IMR-90 (cell line): ENCODE measurements at regions not wholly inside any gene's neighbourhood (a gene's known extent, or its start where the extent isn't known, plus 50 kb on each side); places are given as distances from the start of the nearest gene placed in this dataset.

Experiments used
- ATAC-seq: fragments of 200-7000 bp; cut with Tn5 transposase; 2 replicates; pipeline ENCODE4 v1.9.1; 2020; ENCODE audit warnings: low read depth, mild to moderate bottlenecking, moderate library complexity
- BruUV-seq: library from RNA; stranded (reverse); fragments of 400-500 nt; replicated peaks from 2 replicates; lab custom pipeline; 2021; lab: Mats Ljungman, UMichigan
- CTCF ChIA-PET: fragments of 300-600 bp; formaldehyde crosslinking; extraction: SDS; loops from one replicate; lab custom pipeline; 2021; ENCODE audit warnings: antibody characterized with exemption; lab: Yijun Ruan, JAX
- POLR2A ChIA-PET: fragments of 300-600 bp; sonication (Branson Sonifier 250); formaldehyde crosslinking; loops from one replicate; lab custom pipeline; 2022; ENCODE audit warnings: antibody characterized with exemption; ENCODE audit not compliant: unreplicated experiment; lab: Charles Lee
- DNase-seq: peaks from one replicate; pipeline ENCODE4 v3.0.0; 2013
- H2AFZ ChIP-seq: replicated peaks from 2 replicates; pipeline ENCODE3; 2013; ENCODE audit warnings: low read length, mild to moderate bottlenecking; ENCODE audit not compliant: poor library complexity
- H2AK5ac ChIP-seq: 2 replicates; pipeline ENCODE4 v1.6.1; 2013; ENCODE audit warnings: low read depth, low read length, inconsistent platforms
- H2AK9ac ChIP-seq: replicated peaks from 2 replicates; pipeline ENCODE3; 2013; ENCODE audit warnings: mild to moderate bottlenecking, low read depth, low read length, moderate library complexity; ENCODE audit not compliant: poor library complexity
- H2BK120ac ChIP-seq: 2 replicates; pipeline ENCODE4 v1.6.1; 2013; ENCODE audit warnings: low read depth, low read length, inconsistent platforms
- H2BK15ac ChIP-seq: 3 replicates; pipeline ENCODE4 v1.6.1; 2013; ENCODE audit warnings: low read depth, low read length, inconsistent platforms
- H2BK20ac ChIP-seq: 2 replicates; pipeline ENCODE4 v1.6.1; 2013; ENCODE audit warnings: low read depth, mild to moderate bottlenecking, inconsistent platforms, low read length, moderate library complexity
- H2BK5ac ChIP-seq: 2 replicates; pipeline ENCODE4 v1.6.1; 2013; ENCODE audit warnings: mild to moderate bottlenecking, low read depth, low read length, inconsistent platforms; ENCODE audit not compliant: poor library complexity, severe bottlenecking
- H3K14ac ChIP-seq: replicated peaks from 2 replicates; pipeline ENCODE4 v1.6.1; 2013; ENCODE audit warnings: low read depth, low read length, inconsistent platforms
- H3K18ac ChIP-seq: 2 replicates; pipeline ENCODE4 v1.6.1; 2013; ENCODE audit warnings: low read depth, low read length, control low read depth
- H3K23ac ChIP-seq: 2 replicates; pipeline ENCODE4 v1.6.1; 2013; ENCODE audit warnings: low read depth, low read length, inconsistent platforms
- H3K27ac ChIP-seq: 2 replicates; pipeline ENCODE4 v1.5.1; 2013; ENCODE audit warnings: mild to moderate bottlenecking, control low read depth, low read length; ENCODE audit not compliant: insufficient read depth
- H3K27me3 ChIP-seq: 2 replicates; pipeline ENCODE4 v1.6.1; 2013; ENCODE audit warnings: low read length; ENCODE audit not compliant: control insufficient read depth, insufficient read depth
- H3K36me3 ChIP-seq: 2 replicates; pipeline ENCODE4 v1.6.1; 2013; ENCODE audit warnings: low read length, mixed read lengths; ENCODE audit not compliant: control insufficient read depth, insufficient read depth
- H3K4ac ChIP-seq: 2 replicates; pipeline ENCODE4 v1.6.1; 2013; ENCODE audit warnings: low read depth, low read length, inconsistent platforms
- H3K4me1 ChIP-seq: 2 replicates; pipeline ENCODE4 v1.6.1; 2013; ENCODE audit warnings: low read length, mixed read lengths; ENCODE audit not compliant: control insufficient read depth, insufficient read depth
- H3K4me2 ChIP-seq: 2 replicates; pipeline ENCODE4 v1.6.1; 2013; ENCODE audit warnings: low read depth, mild to moderate bottlenecking, control low read depth, low read length, moderate library complexity
- H3K4me3 ChIP-seq: 2 replicates; pipeline ENCODE4 v1.5.1; 2013; ENCODE audit warnings: low read depth, mild to moderate bottlenecking, control low read depth, low read length, moderate library complexity; ENCODE audit not compliant: insufficient read depth
- H3K56ac ChIP-seq: 2 replicates; pipeline ENCODE4 v1.6.1; 2013; ENCODE audit warnings: low read length, inconsistent platforms; ENCODE audit not compliant: insufficient read depth; ENCODE audit errors: extremely low read depth
- H3K79me1 ChIP-seq, 2 experiments: 2 replicates each; pipeline ENCODE4 v1.6.1; 2013; ENCODE audit warnings: low read length in 2 of 2, inconsistent platforms in 1 of 2, low read depth in 1 of 2
- H3K9ac ChIP-seq: 2 replicates; pipeline ENCODE4 v1.6.1; 2013; ENCODE audit warnings: low read depth, low read length, control low read depth
- H3K9me1 ChIP-seq: 2 replicates; pipeline ENCODE4 v1.6.1; 2013; ENCODE audit warnings: low read length, inconsistent platforms; ENCODE audit not compliant: insufficient read depth
- H3K9me3 ChIP-seq: 2 replicates; pipeline ENCODE4 v1.6.1; 2013; ENCODE audit warnings: low read length; ENCODE audit not compliant: control insufficient read depth, insufficient read depth
- H4K20me1 ChIP-seq: 2 replicates; pipeline ENCODE4 v1.6.1; 2013; ENCODE audit warnings: low read length, inconsistent platforms; ENCODE audit not compliant: insufficient read depth
- H4K5ac ChIP-seq: 2 replicates; pipeline ENCODE4 v1.6.1; 2013; ENCODE audit warnings: mild to moderate bottlenecking, low read depth, low read length, control low read depth
- H4K8ac ChIP-seq, 2 experiments: 2 replicates each; pipeline ENCODE4 v1.6.1; 2013; ENCODE audit warnings: low read depth in 2 of 2, low read length in 2 of 2, control low read depth in 1 of 2, inconsistent platforms in 1 of 2
- H4K91ac ChIP-seq: 2 replicates; pipeline ENCODE4 v1.6.1; 2013; ENCODE audit warnings: low read depth, low read length, inconsistent platforms; ENCODE audit not compliant: insufficient read depth
- BHLHE40 ChIP-seq: fragments of 150-350 bp; IDR thresholded peaks from 2 replicates; pipeline ENCODE4 v1.6.1; 2016; ENCODE audit warnings: mild to moderate bottlenecking, low read depth, low read length
- CEBPB ChIP-seq: IDR thresholded peaks from 2 replicates; pipeline ENCODE4 v1.6.1; 2012; ENCODE audit warnings: low read depth, low read length, improper control_type of control experiment
- CHD1 ChIP-seq: IDR thresholded peaks from 2 replicates; pipeline ENCODE4 v1.6.1; 2012; ENCODE audit warnings: low read depth, low read length, improper control_type of control experiment
- CTCF ChIP-seq: conservative IDR thresholded peaks from 2 replicates; pipeline ENCODE4 v1.5.1; 2012; ENCODE audit warnings: mild to moderate bottlenecking, low read depth, low read length, improper control_type of control experiment
- ELK1 ChIP-seq: fragments of 150-350 bp; IDR thresholded peaks from 2 replicates; pipeline ENCODE4 v1.6.1; 2016; ENCODE audit warnings: low read depth, mild to moderate bottlenecking, low read length, moderate library complexity, borderline replicate concordance
- FOS ChIP-seq: fragments of 150-350 bp; IDR thresholded peaks from 2 replicates; pipeline ENCODE4 v1.6.1; 2016; ENCODE audit warnings: low read depth, low read length
- MAFK ChIP-seq: IDR thresholded peaks from 2 replicates; pipeline ENCODE4 v1.6.1; 2012; ENCODE audit warnings: low read depth, low read length, improper control_type of control experiment
- MAZ ChIP-seq: IDR thresholded peaks from 2 replicates; pipeline ENCODE4 v1.6.1; 2012; ENCODE audit warnings: low read depth, mild to moderate bottlenecking, low read length, improper control_type of control experiment, moderate library complexity, borderline replicate concordance
- MXI1 ChIP-seq: IDR thresholded peaks from 2 replicates; pipeline ENCODE4 v1.6.1; 2012; ENCODE audit warnings: low read depth, mild to moderate bottlenecking, low read length, moderate library complexity, borderline replicate concordance
- NFE2L2 ChIP-seq: fragments of 150-350 bp; IDR thresholded peaks from 2 replicates; pipeline ENCODE4 v1.6.1; 2016; ENCODE audit warnings: low read depth, mild to moderate bottlenecking, low read length
- POLR2A ChIP-seq: IDR thresholded peaks from 2 replicates; pipeline ENCODE4 v1.6.1; 2012; ENCODE audit warnings: mild to moderate bottlenecking, low read depth, low read length
- RAD21 ChIP-seq: IDR thresholded peaks from 2 replicates; pipeline ENCODE4 v1.6.1; 2012; ENCODE audit warnings: low read length, improper control_type of control experiment
- RCOR1 ChIP-seq: IDR thresholded peaks from 2 replicates; pipeline ENCODE4 v1.6.1; 2012; ENCODE audit warnings: mild to moderate bottlenecking, low read length, improper control_type of control experiment; ENCODE audit not compliant: insufficient replicate concordance
- RFX5 ChIP-seq: IDR thresholded peaks from 2 replicates; pipeline ENCODE4 v1.8.0; 2012; ENCODE audit warnings: low read depth, mild to moderate bottlenecking, low read length, moderate library complexity
- SMC3 ChIP-seq: fragments of 150-350 bp; IDR thresholded peaks from 2 replicates; pipeline ENCODE4 v1.6.1; 2016; ENCODE audit warnings: low read depth, mild to moderate bottlenecking, antibody characterized with exemption, low read length, moderate library complexity
- USF2 ChIP-seq: fragments of 150-350 bp; IDR thresholded peaks from 2 replicates; pipeline ENCODE4 v1.6.1; 2017; ENCODE audit warnings: mild to moderate bottlenecking, antibody characterized with exemption, low read length, low read depth
- WGBS, 2 experiments: methylation state at CpG; one replicate each; pipeline versions ENCODE4 v1.1.5 to v1.1.7; 2013; ENCODE audit warnings: missing lambda C conversion rate in 2 of 2; ENCODE audit not compliant: insufficient read length in 1 of 2; ENCODE audit errors: extremely low coverage in 2 of 2; 5-methylcytosine and 5-hydroxymethylcytosine counted together
- dilution Hi-C: fragments of 300-500 bp; cut with HindIII; formaldehyde crosslinking; loops from one replicate; pipeline ENCODE4 v1.14.3; 2018; ENCODE audit warnings: low sequenced_read_pairs; ENCODE audit not compliant: unreplicated experiment
- in situ Hi-C: fragments of 300-500 bp; cut with MboI; formaldehyde crosslinking; loops from 3 replicates; pipeline ENCODE4 v1.14.3; 2019; ENCODE audit warnings: low sequenced_read_pairs, inconsistent platforms, mixed read lengths
- intact Hi-C: fragments of 100-400 bp; cut with micrococcal nuclease; formaldehyde crosslinking; loops from 2 replicates; pipeline ENCODE4 v1.10.0; 2022

GRCh38 chr16:59039066-59039720 is 305.1 kb upstream of the GOT2 start:
- no peaks in the 10 kb centered on the region for H3K4me1 ChIP-seq
- dilution Hi-C loops = no loop called here
- no peaks in the 10 kb centered on the region for H3K9me1 ChIP-seq
- H3K27me3 ChIP-seq = no peaks in the 10 kb centered on the region
- no peak overlapping the region for H2BK15ac ChIP-seq
- no peak overlapping the region for H4K8ac ChIP-seq
- H3K14ac ChIP-seq = no peak overlapping the region
- in situ Hi-C loops = no loop called here
- POLR2A ChIA-PET = no interaction called here
- no peak overlapping the region for H3K9ac ChIP-seq
- H3K18ac ChIP-seq = no peak overlapping the region
- H4K20me1 ChIP-seq = no peaks in the 10 kb centered on the region
- H3K4me3 ChIP-seq = no peak overlapping the region
- no peaks in the 10 kb centered on the region for H3K36me3 ChIP-seq
- no peak overlapping the region for H4K5ac ChIP-seq
- no peak overlapping the region for H2BK5ac ChIP-seq
- CTCF ChIA-PET = no interaction called here
- no peak overlapping the region for H2AK9ac ChIP-seq
- H3K23ac ChIP-seq = no peak overlapping the region
- no CpG with 5 or more reads among the region's 3 CpGs for WGBS, 2 experiments
- no peak overlapping the region for H3K4me2 ChIP-seq
- no TSS peak for BruUV-seq
- no peak overlapping the region for H3K4ac ChIP-seq
- H3K9me3 ChIP-seq = peaks cover 3% of the 10 kb centered on the region; the same call in 1 of the 2 replicates
- DNase-seq (no peak), ATAC-seq (no peak)
- no peak overlapping the region for H2AFZ ChIP-seq
- TF ChIP-seq FOS = no peak
- no peak for TF ChIP-seq NFE2L2
- no peak for TF ChIP-seq RAD21
- no peak for TF ChIP-seq CTCF
- TF ChIP-seq SMC3 = no peak
- TF ChIP-seq CEBPB = no peak
- TF ChIP-seq BHLHE40 = no peak
- no peak for TF ChIP-seq MAZ
- no peak for TF ChIP-seq POLR2A
- no peak for TF ChIP-seq USF2
- TF ChIP-seq RCOR1 = no peak
- no peak for TF ChIP-seq ELK1
- TF ChIP-seq MXI1 = no peak
- TF ChIP-seq CHD1 = no peak
- TF ChIP-seq MAFK = no peak
- no peak for TF ChIP-seq RFX5
- H3K56ac ChIP-seq = no peak overlapping the region
- no peak overlapping the region for H4K91ac ChIP-seq
- H2BK20ac ChIP-seq = no peak overlapping the region
- H3K27ac ChIP-seq = no peak overlapping the region
- H2AK5ac ChIP-seq = no peak overlapping the region
- H2BK120ac ChIP-seq = no peak overlapping the region
- intact Hi-C loops = no loop called here
- no peaks in the 10 kb centered on the region for H3K79me1 ChIP-seq
